Gastrocnemius medialis (tissue), 4 donors: ENCODE measurements at regions not wholly inside any gene's neighbourhood (a gene's known extent, or its start where the extent isn't known, plus 50 kb on each side); places are given as distances from the start of the nearest gene placed in this dataset.

Experiments
- ATAC-seq, 2 donors: fragments of 150-250 bp; one replicate each; pipeline ENCODE4 v1.9.1; 2016
- DNase-seq, 2 donors: peaks; one replicate each; pipeline ENCODE4 v3.0.0-alpha.2; 2019
- H3K27ac ChIP-seq, 4 donors: fragments of 200-600 bp; sonication (generic); 1 replicate in 1 of 4; 2 replicates in 3 of 4; pipeline ENCODE4 v1.5.1; 2016 to 2018; ENCODE audit warnings: mild to moderate bottlenecking in 2 of 4, moderate library complexity in 1 of 4
- H3K27me3 ChIP-seq, 3 donors: fragments of 200-600 bp; sonication (generic) in 2 of 3; 1 replicate in 1 of 3; 2 replicates in 2 of 3; pipeline versions ENCODE4 v1.5.1 to v1.6.0; 2016 to 2019; ENCODE audit warnings: mild to moderate bottlenecking in 1 of 3, moderate library complexity in 1 of 3
- H3K36me3 ChIP-seq, 2 donors: fragments of 200-600 bp; sonication (generic) in 1 of 2; one replicate each; pipeline ENCODE4 v1.5.1; 2017 to 2018
- H3K4me1 ChIP-seq, 2 donors: fragments of 200-600 bp; sonication (generic) in 1 of 2; one replicate each; pipeline ENCODE4 v1.5.1; 2016 to 2017; ENCODE audit warnings: mild to moderate bottlenecking in 2 of 2
- H3K4me3 ChIP-seq, 4 donors: fragments of 200-600 bp; sonication (generic) in 3 of 4; 1 replicate in 1 of 4; 2 replicates in 3 of 4; pipeline ENCODE4 v1.5.1; 2016 to 2019; ENCODE audit warnings: mild to moderate bottlenecking in 2 of 4
- H3K9me3 ChIP-seq, 3 donors: fragments of 200-600 bp; sonication (generic) in 2 of 3; 1 replicate in 1 of 3; 2 replicates in 2 of 3; pipeline ENCODE4 v1.5.1; 2016 to 2019
- CTCF ChIP-seq, 5 experiments: fragments of 450-650 bp in 3 of 5; fragments of 200-600 bp in 2 of 5; sonication (generic) in 2 of 5; IDR thresholded peaks in 4 of 5; conservative IDR thresholded peaks in 1 of 5; 1 replicate in 4 of 5; 2 replicates in 1 of 5; pipeline ENCODE4 v1.5.1; 2016 to 2019; ENCODE audit warnings: antibody characterized with exemption in 5 of 5, mild to moderate bottlenecking in 3 of 5, moderate library complexity in 3 of 5
- POLR2A ChIP-seq, 2 donors: fragments of 450-650 bp; IDR thresholded peaks; one replicate each; pipeline ENCODE4 v1.6.1; 2017; ENCODE audit warnings: antibody characterized with exemption in 2 of 2, mild to moderate bottlenecking in 2 of 2, moderate library complexity in 2 of 2
- in situ Hi-C, 4 donors: fragments of 200-750 bp; cut with MboI; loops; one replicate each; pipeline versions ENCODE4 v1.15.0 to v1.8.0; 2017; ENCODE audit warnings: low sequenced_read_pairs in 4 of 4
- intact Hi-C: fragments of 100-400 bp; cut with DNase I; formaldehyde crosslinking; loops from one replicate; pipeline ENCODE4 v1.15.1; 2023; ENCODE audit warnings: low total_unique reads

DNA sequence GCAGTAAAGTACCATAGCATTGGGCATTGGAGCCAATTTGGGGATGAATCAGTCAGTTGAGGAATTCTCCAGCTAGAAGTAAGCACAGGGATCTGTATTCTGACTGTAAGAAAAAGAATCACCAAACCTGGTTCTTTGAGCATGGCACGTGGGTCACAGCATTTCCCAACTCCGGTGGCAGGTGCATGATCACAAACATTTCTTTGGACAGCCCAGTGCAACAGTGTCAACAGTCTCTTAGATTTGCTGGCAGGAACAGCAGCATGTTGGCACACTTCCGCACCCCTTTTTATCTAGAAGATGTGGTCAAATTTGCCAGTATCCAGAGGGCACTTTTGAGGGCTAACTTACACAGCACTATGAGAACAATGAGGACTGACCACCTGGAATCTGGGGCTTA is 437.5 kb upstream of the GHITM start:
- Histone ChIP-seq H3K27me3 (no peaks in the 10 kb centered on the region), H3K4me1 (no peaks in the 10 kb centered on the region), H3K36me3 (no peaks in the 10 kb centered on the region), H3K4me3 (no peak overlapping the region), H3K27ac (no peak overlapping the region), H3K9me3 (no peaks in the 10 kb centered on the region)
- no peak for DNase-seq
- intact Hi-C loops: no loop called here
- in situ Hi-C loops: no loop called here
- no peak for ATAC-seq
- TF ChIP-seq POLR2A (IDR thresholded peaks at IDR 0.05): no peak
- TF ChIP-seq CTCF (IDR thresholded peaks at IDR 0.05 in 4 of 5, conservative IDR thresholded peaks at IDR 0.05 in 1 of 5): no peak

- Histone ChIP-seq H3K27ac (no peak overlapping the region), H3K4me3 (no peak overlapping the region), H3K4me1 (no peaks in the 10 kb centered on the region), H3K27me3 (no peaks in the 10 kb centered on the region), H3K36me3 (no peaks in the 10 kb centered on the region), H3K9me3 (no peaks in the 10 kb centered on the region)
- in situ Hi-C loops: no loop called here
- ATAC-seq (no peak), DNase-seq (no peak)
- intact Hi-C loops: no loop called here
- no peak for TF ChIP-seq CTCF (IDR thresholded peaks at IDR 0.05 in 4 of 5, conservative IDR thresholded peaks at IDR 0.05 in 1 of 5)
- no peak for TF ChIP-seq POLR2A (IDR thresholded peaks at IDR 0.05)
Measured at GRCh38 chr10:83702731-83703130, 436.6 kb upstream of the GHITM start.

DNA sequence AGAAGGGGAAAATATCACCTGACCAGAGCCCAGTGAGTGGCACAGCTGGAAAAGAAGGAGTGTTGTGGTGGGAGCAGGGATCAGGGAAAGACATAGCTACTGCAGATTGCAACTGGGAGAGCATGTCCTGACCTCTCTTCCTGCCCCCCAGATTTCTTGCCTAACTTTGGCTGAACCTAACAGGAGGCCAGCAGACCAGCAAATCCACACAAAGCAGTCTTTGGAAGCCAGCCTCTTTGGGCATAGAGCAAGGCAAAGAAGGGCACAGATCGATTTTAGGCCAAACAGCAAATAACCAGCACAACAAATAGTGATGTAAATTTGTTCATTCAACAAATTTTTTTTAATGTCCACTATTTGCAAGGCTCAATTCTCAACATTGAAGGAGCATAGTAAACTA is 433.2 kb upstream of the GHITM start:
- H3K4me1 ChIP-seq: no peaks in the 10 kb centered on the region
- in situ Hi-C loops (no loop called here), intact Hi-C loops (no loop called here)
- TF ChIP-seq POLR2A (IDR thresholded peaks at IDR 0.05) (no peak), CTCF (IDR thresholded peaks at IDR 0.05 in 4 of 5, conservative IDR thresholded peaks at IDR 0.05 in 1 of 5) (no peak)
- no peak overlapping the region for H3K4me3 ChIP-seq
- DNase-seq (no peak), ATAC-seq (no peak)
- H3K27me3 ChIP-seq: no peaks in the 10 kb centered on the region
- no peaks in the 10 kb centered on the region for H3K9me3 ChIP-seq
- no peak overlapping the region for H3K27ac ChIP-seq
- H3K36me3 ChIP-seq: no peaks in the 10 kb centered on the region

DNA sequence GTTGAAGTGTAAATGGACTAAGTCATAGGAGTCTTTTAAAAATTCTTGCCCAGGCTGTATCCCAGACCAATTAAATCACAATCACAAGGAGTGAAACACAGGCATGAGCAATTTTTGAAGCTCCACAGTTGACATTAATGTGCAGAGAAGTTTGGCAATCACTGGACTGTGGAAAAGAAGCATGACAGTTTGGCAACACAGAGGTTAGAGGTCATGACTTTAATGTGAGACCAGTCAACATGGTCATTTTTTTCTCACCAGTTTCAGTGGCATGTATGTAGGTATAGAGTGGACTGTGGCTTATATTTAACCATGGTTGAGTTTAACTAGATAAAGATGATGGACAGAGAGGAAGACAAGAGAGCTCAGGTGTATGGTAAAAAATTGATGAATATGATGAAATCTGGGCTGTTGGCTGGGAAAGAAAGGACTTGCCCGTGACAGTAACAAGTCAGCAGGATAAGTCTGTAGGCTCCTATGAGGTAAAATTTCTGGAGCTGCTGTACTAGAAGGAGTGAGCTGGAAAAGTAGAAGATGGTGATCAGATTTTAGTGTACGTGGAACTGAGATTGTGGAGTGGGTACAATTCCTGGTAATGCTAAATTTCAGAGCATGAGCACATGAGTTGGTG is 432.2 kb upstream of the GHITM start:
- H3K27me3 ChIP-seq: no peaks in the 10 kb centered on the region
- H3K4me3 ChIP-seq: no peak overlapping the region
- ATAC-seq: no peak
- no peak overlapping the region for H3K27ac ChIP-seq
- in situ Hi-C loops (no loop called here), intact Hi-C loops (no loop called here)
- no peaks in the 10 kb centered on the region for H3K36me3 ChIP-seq
- TF ChIP-seq CTCF (IDR thresholded peaks at IDR 0.05 in 4 of 5, conservative IDR thresholded peaks at IDR 0.05 in 1 of 5): no peak
- no peak for TF ChIP-seq POLR2A (IDR thresholded peaks at IDR 0.05)
- DNase-seq: no peak
- H3K4me1 ChIP-seq: no peaks in the 10 kb centered on the region
- no peaks in the 10 kb centered on the region for H3K9me3 ChIP-seq

GRCh38 chr10:83713423-83713822 is 425.9 kb upstream of the GHITM start:
- in situ Hi-C loops: no loop called here
- Histone ChIP-seq H3K4me1 (no peaks in the 10 kb centered on the region), H3K36me3 (no peaks in the 10 kb centered on the region), H3K9me3 (no peaks in the 10 kb centered on the region), H3K27me3 (no peaks in the 10 kb centered on the region), H3K4me3 (no peak overlapping the region), H3K27ac (no peak overlapping the region)
- no peak for TF ChIP-seq CTCF (IDR thresholded peaks at IDR 0.05 in 4 of 5, conservative IDR thresholded peaks at IDR 0.05 in 1 of 5)
- no peak for TF ChIP-seq POLR2A (IDR thresholded peaks at IDR 0.05)
- intact Hi-C loops: no loop called here
- DNase-seq (no peak), ATAC-seq (no peak)
